Left ventricle myocardium inferior (tissue), 1 donor: ENCODE measurements at regions not wholly inside any gene's neighbourhood (a gene's known extent, or its start where the extent isn't known, plus 50 kb on each side); places are given as distances from the start of the nearest gene placed in this dataset.

Experiments
- DNase-seq: peaks from one replicate; pipeline ENCODE4 v3.0.0-alpha.2; 2020
- H3K27ac ChIP-seq: fragments of 200-600 bp; replicated peaks from 2 replicates; pipeline ENCODE4 v1.8.0; 2021
- H3K27me3 ChIP-seq: fragments of 200-600 bp; 2 replicates; pipeline ENCODE4 v1.8.0; 2021; ENCODE audit warnings: low read depth
- H3K36me3 ChIP-seq: fragments of 200-600 bp; 2 replicates; pipeline ENCODE4 v1.8.0; 2021
- H3K4me1 ChIP-seq: fragments of 200-600 bp; 2 replicates; pipeline ENCODE4 v1.8.0; 2021
- H3K4me3 ChIP-seq: fragments of 200-600 bp; 2 replicates; pipeline ENCODE4 v1.8.0; 2021; ENCODE audit warnings: mild to moderate bottlenecking, moderate library complexity
- H3K9me3 ChIP-seq: fragments of 200-600 bp; replicated peaks from 2 replicates; pipeline ENCODE4 v1.8.0; 2021
- intact Hi-C: fragments of 100-400 bp; cut with micrococcal nuclease; formaldehyde crosslinking; loops from one replicate; pipeline ENCODE4 v1.11.0; 2022
- TF ChIP-seq, protein P1 (sequence below): fragments of 200-600 bp; IDR thresholded peaks from 2 replicates; pipeline ENCODE4 v1.8.0; 2021; ENCODE audit warnings: antibody characterized with exemption, mild to moderate bottlenecking, borderline replicate concordance
- donor health status: DM: no; HTN: yes; CAD: no; lungs with severe emphysema.

- no peaks in the 10 kb centered on the region for H3K36me3 ChIP-seq
- no peak overlapping the region for H3K4me3 ChIP-seq
- H3K9me3 ChIP-seq = no peaks in the 10 kb centered on the region
- no peaks in the 10 kb centered on the region for H3K27me3 ChIP-seq
- H3K4me1 ChIP-seq = peaks cover 9% of the 10 kb centered on the region
- no peak overlapping the region for H3K27ac ChIP-seq
- intact Hi-C loops = no loop called here
- TF ChIP-seq, protein P1, sequence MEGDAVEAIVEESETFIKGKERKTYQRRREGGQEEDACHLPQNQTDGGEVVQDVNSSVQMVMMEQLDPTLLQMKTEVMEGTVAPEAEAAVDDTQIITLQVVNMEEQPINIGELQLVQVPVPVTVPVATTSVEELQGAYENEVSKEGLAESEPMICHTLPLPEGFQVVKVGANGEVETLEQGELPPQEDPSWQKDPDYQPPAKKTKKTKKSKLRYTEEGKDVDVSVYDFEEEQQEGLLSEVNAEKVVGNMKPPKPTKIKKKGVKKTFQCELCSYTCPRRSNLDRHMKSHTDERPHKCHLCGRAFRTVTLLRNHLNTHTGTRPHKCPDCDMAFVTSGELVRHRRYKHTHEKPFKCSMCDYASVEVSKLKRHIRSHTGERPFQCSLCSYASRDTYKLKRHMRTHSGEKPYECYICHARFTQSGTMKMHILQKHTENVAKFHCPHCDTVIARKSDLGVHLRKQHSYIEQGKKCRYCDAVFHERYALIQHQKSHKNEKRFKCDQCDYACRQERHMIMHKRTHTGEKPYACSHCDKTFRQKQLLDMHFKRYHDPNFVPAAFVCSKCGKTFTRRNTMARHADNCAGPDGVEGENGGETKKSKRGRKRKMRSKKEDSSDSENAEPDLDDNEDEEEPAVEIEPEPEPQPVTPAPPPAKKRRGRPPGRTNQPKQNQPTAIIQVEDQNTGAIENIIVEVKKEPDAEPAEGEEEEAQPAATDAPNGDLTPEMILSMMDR = no peak
- no peak for DNase-seq
Measured at GRCh38 chr7:18384491-18385143, 110.9 kb upstream of the HDAC9 start.

DNA sequence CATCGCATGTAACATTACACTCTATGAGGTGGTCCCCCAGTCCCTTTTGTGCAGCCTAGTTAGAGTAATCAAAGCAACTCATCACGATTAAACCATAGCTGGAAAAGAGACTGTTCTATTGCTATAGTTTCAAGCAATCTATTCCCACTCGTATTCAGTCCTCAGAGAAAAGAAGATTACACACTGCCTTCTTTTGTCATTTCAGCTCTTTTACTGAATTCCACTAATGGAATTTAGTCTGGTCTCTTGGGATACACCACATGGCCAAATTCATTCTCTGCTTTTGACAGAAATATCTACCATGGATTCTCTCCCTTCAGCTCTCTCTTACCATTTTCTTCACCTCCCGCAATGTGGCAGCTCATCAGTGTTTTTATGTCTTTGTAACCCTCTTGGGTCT, 108.9 kb upstream of the HDAC9 start:
- intact Hi-C loops = no loop called here

GRCh38 chr7:18387191-18387735, 108.3 kb upstream of the HDAC9 start:
- intact Hi-C loops = no loop called here
- TF ChIP-seq, protein P1 = no peak
- no peaks in the 10 kb centered on the region for H3K36me3 ChIP-seq
- peaks cover 22% of the 10 kb centered on the region for H3K4me1 ChIP-seq
- no peak overlapping the region for H3K4me3 ChIP-seq
- no peaks in the 10 kb centered on the region for H3K27me3 ChIP-seq
- no peaks in the 10 kb centered on the region for H3K9me3 ChIP-seq
- H3K27ac ChIP-seq = no peak overlapping the region
- no peak for DNase-seq

More for the DNA sequence above, 108.9 kb upstream of the HDAC9 start:
- no peaks in the 10 kb centered on the region for H3K9me3 ChIP-seq
- H3K4me3 ChIP-seq = no peak overlapping the region
- H3K36me3 ChIP-seq = no peaks in the 10 kb centered on the region
- no peak for DNase-seq
- no peaks in the 10 kb centered on the region for H3K27me3 ChIP-seq
- TF ChIP-seq, protein P1 = no peak
- no peak overlapping the region for H3K27ac ChIP-seq
- peaks cover 22% of the 10 kb centered on the region for H3K4me1 ChIP-seq

DNA sequence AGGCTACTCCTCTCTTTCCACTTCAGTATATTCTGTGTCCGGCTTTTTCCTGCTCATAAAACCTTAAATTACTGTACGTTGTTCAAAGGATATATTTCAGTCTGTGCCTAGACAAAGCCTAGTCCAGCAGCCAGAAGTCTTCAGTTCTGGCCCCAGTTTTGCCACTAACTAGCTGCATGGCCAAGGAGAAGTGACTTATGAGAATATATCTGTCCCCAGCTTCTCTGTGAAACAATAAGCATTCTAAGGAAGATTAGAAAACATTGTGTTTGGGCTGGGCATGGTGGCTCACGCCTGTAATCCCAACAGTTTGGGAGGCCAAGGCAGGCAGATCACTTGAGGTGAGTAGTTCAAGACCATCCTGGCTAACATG, 105.0 kb upstream of the HDAC9 start:
- H3K27me3 ChIP-seq = no peaks in the 10 kb centered on the region
- peak overlapping the region; percentile 74 for H3K27ac ChIP-seq
- H3K4me3 ChIP-seq = peak overlapping the region; percentile 4
- H3K36me3 ChIP-seq = no peaks in the 10 kb centered on the region
- no peak for DNase-seq
- TF ChIP-seq, protein P1 = no peak
- H3K4me1 ChIP-seq = peaks cover 37% of the 10 kb centered on the region
- intact Hi-C loops = no loop called here
- H3K9me3 ChIP-seq = no peaks in the 10 kb centered on the region

DNA sequence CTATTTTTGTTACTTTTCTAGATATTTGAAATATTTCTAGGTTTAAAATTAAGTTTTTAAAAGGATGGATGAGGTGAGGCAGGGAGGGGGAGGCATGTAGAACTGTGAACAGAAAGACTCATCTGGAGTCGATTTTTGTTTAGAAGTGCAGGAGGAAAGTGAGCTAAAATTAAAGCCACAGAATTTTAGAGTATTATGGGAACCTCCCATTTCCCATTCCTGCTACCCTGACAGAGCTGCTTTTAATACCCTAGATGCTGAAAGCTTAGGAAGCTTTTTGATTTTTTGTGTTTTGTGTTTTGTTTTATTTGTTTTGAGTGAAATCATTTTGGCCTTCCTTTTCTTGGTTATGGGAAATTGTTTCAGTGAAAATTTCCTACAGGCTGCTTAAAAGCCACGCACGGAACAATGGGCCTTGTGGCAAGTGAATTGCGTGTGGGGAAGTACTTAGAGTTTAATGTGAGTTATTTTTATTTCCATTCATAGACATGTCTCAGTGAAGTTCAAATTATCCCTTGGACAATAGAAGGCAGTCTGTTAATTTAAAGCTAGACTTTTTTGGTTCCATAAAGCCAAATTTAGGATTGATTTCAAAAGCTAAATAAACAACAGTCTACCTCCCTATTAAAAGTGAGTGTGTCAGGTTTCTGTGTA, 102.0 kb upstream of the HDAC9 start:
- no peak for DNase-seq
- no peaks in the 10 kb centered on the region for H3K27me3 ChIP-seq
- TF ChIP-seq, protein P1 = no peak
- peaks cover 37% of the 10 kb centered on the region for H3K4me1 ChIP-seq
- no peaks in the 10 kb centered on the region for H3K36me3 ChIP-seq
- intact Hi-C loops = no loop called here
- no peaks in the 10 kb centered on the region for H3K9me3 ChIP-seq
- H3K27ac ChIP-seq = peak overlapping the region; percentile 65
- no peak overlapping the region for H3K4me3 ChIP-seq
